GM12891 (cell line): ENCODE measurements at regions not wholly inside any gene's neighbourhood (a gene's known extent, or its start where the extent isn't known, plus 50 kb on each side); places are given as distances from the start of the nearest gene placed in this dataset.
"Not testable (repeated sequence)": the region's sequence is repeated elsewhere in the genome, so short reads cannot be mapped to it uniquely, and the experiment has no call there.

ENCODE experiments used
- PAX5 ChIP-seq: IDR thresholded peaks from 2 replicates; pipeline ENCODE4 v1.6.1; 2011; ENCODE audit warnings: low read length, moderate library complexity, mild to moderate bottlenecking; ENCODE audit not compliant: insufficient read depth, severe bottlenecking
- POLR2A ChIP-seq: IDR thresholded peaks from 2 replicates; pipeline ENCODE4 v1.6.1; 2011; ENCODE audit warnings: low read depth, low read length, control low read depth
- POLR2AphosphoS5 ChIP-seq: IDR thresholded peaks from 2 replicates; pipeline ENCODE4 v1.6.1; 2011; ENCODE audit warnings: low read depth, low read length, control low read depth
- POU2F2 ChIP-seq: IDR thresholded peaks from 2 replicates; pipeline ENCODE4 v1.6.1; 2011; ENCODE audit warnings: low read depth, mild to moderate bottlenecking, control low read depth, low read length, moderate library complexity
- SPI1 ChIP-seq: IDR thresholded peaks from 2 replicates; pipeline ENCODE4 v1.6.1; 2011; ENCODE audit warnings: low read depth, low read length, control low read depth
- TAF1 ChIP-seq: IDR thresholded peaks from 2 replicates; pipeline ENCODE4 v1.6.1; 2011; ENCODE audit warnings: low read depth, low read length, control low read depth

GRCh38 chr15:77939026-77939425 is 138.5 kb downstream of the TBC1D2B start:
- TF ChIP-seq TAF1, PAX5, POLR2AphosphoS5, POLR2A, SPI1, POU2F2: not testable (repeated sequence)
